ENCODE measurements at regions not wholly inside any gene's neighbourhood (a gene's known extent, or its start where the extent isn't known, plus 50 kb on each side); places are given as distances from the start of the nearest gene placed in this dataset.

GRCh38 chr5:89015409-89015808 lies 132.4 kb upstream of the MEF2C start:
- no peak for TF ChIP-seq CTCF (conservative IDR thresholded peaks at IDR 0.05; ENCODE audit: low read depth, low read length)
- DNase-seq (ENCODE audit: low read depth), result no peak
- H3K4me3 ChIP-seq (ENCODE audit: low read length), result no peak overlapping the region

GRCh38 chr5:89011778-89012711 lies 129.1 kb upstream of the MEF2C start:
- H3K4me3 ChIP-seq (ENCODE audit: low read length), result no peak overlapping the region
- DNase-seq (ENCODE audit: low read depth), result no peak
- TF ChIP-seq CTCF (conservative IDR thresholded peaks at IDR 0.05; ENCODE audit: low read depth, low read length), result no peak

GRCh38 chr5:89010512-89010911 lies 127.5 kb upstream of the MEF2C start:
- TF ChIP-seq CTCF (conservative IDR thresholded peaks at IDR 0.05; ENCODE audit: low read depth, low read length), result no peak
- no peak for DNase-seq (ENCODE audit: low read depth)
- no peak overlapping the region for H3K4me3 ChIP-seq (ENCODE audit: low read length)

- TF ChIP-seq CTCF (conservative IDR thresholded peaks at IDR 0.05; ENCODE audit: low read depth, low read length), result no peak
- no peak for DNase-seq (ENCODE audit: low read depth)
- H3K4me3 ChIP-seq (ENCODE audit: low read length), result no peak overlapping the region
These were observed 125.3 kb upstream of the MEF2C start for GRCh38 chr5:89008291-89008690.

GRCh38 chr5:89005990-89006389 lies 123.0 kb upstream of the MEF2C start:
- no peak for TF ChIP-seq CTCF (conservative IDR thresholded peaks at IDR 0.05; ENCODE audit: low read depth, low read length)
- DNase-seq (ENCODE audit: low read depth), result no peak
- H3K4me3 ChIP-seq (ENCODE audit: low read length), result no peak overlapping the region

GRCh38 chr5:89004379-89004778 lies 121.4 kb upstream of the MEF2C start:
- no peak for TF ChIP-seq CTCF (conservative IDR thresholded peaks at IDR 0.05; ENCODE audit: low read depth, low read length)
- H3K4me3 ChIP-seq (ENCODE audit: low read length), result no peak overlapping the region
- no peak for DNase-seq (ENCODE audit: low read depth)

GRCh38 chr5:89003563-89004036 lies 120.6 kb upstream of the MEF2C start:
- no peak for TF ChIP-seq CTCF (conservative IDR thresholded peaks at IDR 0.05; ENCODE audit: low read depth, low read length)
- H3K4me3 ChIP-seq (ENCODE audit: low read length), result no peak overlapping the region
- no peak for DNase-seq (ENCODE audit: low read depth)

Data from retinal pigment epithelial cell (primary cell).